ENCODE measurements at regions not wholly inside any gene's neighbourhood (a gene's known extent, or its start where the extent isn't known, plus 50 kb on each side); places are given as distances from the start of the nearest gene placed in this dataset.

- POLR2A ChIA-PET (ENCODE audit: partially characterized antibody): no interaction called here
- TF ChIP-seq CHD2 (IDR thresholded peaks at IDR 0.05; ENCODE audit: low read length) (no peak), SP1 (IDR thresholded peaks at IDR 0.05; ENCODE audit: low read depth, low read length) (no peak), GTF2F1 (IDR thresholded peaks at IDR 0.05; ENCODE audit: borderline replicate concordance, low read depth, low read length) (no peak), KDM5A (IDR thresholded peaks at IDR 0.05; ENCODE audit: low read length) (no peak)
- no peak overlapping the region for H3K14ac ChIP-seq (ENCODE audit: insufficient read length)
Observed at GRCh38 chr3:76886761-76887500, 153.0 kb upstream of the ROBO2 start.

More at GRCh38 chr3:76886761-76887500, 153.0 kb upstream of the ROBO2 start:
- WGBS, 2 experiments (ENCODE audit: extremely low coverage in 1 of 2, insufficient coverage in 1 of 2, insufficient read length in 1 of 2, insufficient replicate concordance in 2 of 2, low coverage in 1 of 2, low lambda C conversion rate in 2 of 2, missing lambda C conversion rate in 1 of 2): 85% methylated on average over 3 of the region's 3 CpGs; no CpG with 5 or more reads in 1 of the 2 experiments
- FAIRE-seq: no peak
- Histone ChIP-seq H4K5ac (ENCODE audit: insufficient read length, low read depth, low read length) (no peak overlapping the region), H3K79me1 (ENCODE audit: low read depth, low read length) (no peaks in the 10 kb centered on the region), H3K27ac (ENCODE audit: low read depth, low read length) (no peak overlapping the region), H4K20me1 (replicated peaks in 1 of 2; ENCODE audit: control insufficient read depth in 1 of 2, insufficient read depth in 2 of 2, low read length in 2 of 2) (peaks cover 0 to under 1% of the 10 kb centered on the region in 2 experiments), H3K9me3 (ENCODE audit: insufficient read depth in 2 of 2, low read depth in 1 of 2, low read length in 1 of 2) (no peaks in the 10 kb centered on the region), H2BK5ac (ENCODE audit: low read depth, low read length) (no peak overlapping the region), H3K18ac (ENCODE audit: extremely low read depth, low read length) (no peak overlapping the region), H2BK120ac (replicated peaks; ENCODE audit: low read depth, low read length) (no peak overlapping the region), H2BK15ac (ENCODE audit: low read length) (no peak overlapping the region), H3K36me3 (ENCODE audit: control insufficient read depth in 2 of 4, insufficient read depth in 4 of 4, low read length in 3 of 4) (no peaks in the 10 kb centered on the region), H4K8ac (ENCODE audit: extremely low read depth, insufficient read depth, low read length) (no peak overlapping the region), H3K27me3 (replicated peaks in 1 of 4; ENCODE audit: control insufficient read depth in 3 of 4, extremely low read depth in 1 of 4, insufficient read depth in 3 of 4, low read length in 3 of 4) (peaks cover 0 to 1% (median 0%) of the 10 kb centered on the region in 4 experiments; a peak in 1 of 7 replicates), H2BK20ac (ENCODE audit: low read length) (no peak overlapping the region), H3K4ac (replicated peaks; ENCODE audit: insufficient read length, low read depth, low read length) (no peak overlapping the region), H3K4me2 (ENCODE audit: insufficient read depth in 1 of 2, low read depth in 2 of 2, low read length in 2 of 2) (no peak overlapping the region), H4K91ac (replicated peaks; ENCODE audit: insufficient read length, low read length) (no peak overlapping the region), H2AK5ac (ENCODE audit: low read depth, low read length) (no peak overlapping the region), H3K79me2 (ENCODE audit: control insufficient read depth in 1 of 2, insufficient read depth in 2 of 2, low read length in 2 of 2) (no peaks in the 10 kb centered on the region), H2BK12ac (ENCODE audit: low read depth, low read length) (no peak overlapping the region), H2AFZ (ENCODE audit: low read length) (no peak overlapping the region), H3K4me3 (ENCODE audit: extremely low read depth in 1 of 4, insufficient read depth in 2 of 4, low read depth in 3 of 4, low read length in 4 of 4) (no peak overlapping the region), H3K4me1 (replicated peaks in 1 of 4; ENCODE audit: control insufficient read depth in 3 of 4, insufficient read depth in 4 of 4, low read length in 3 of 4) (no peaks in the 10 kb centered on the region), H3K23ac (ENCODE audit: insufficient read length) (no peak overlapping the region), H3K23me2 (ENCODE audit: low read depth, low read length) (peaks cover 2% of the 10 kb centered on the region; the same call in 1 of the 2 replicates), H3K9ac (replicated peaks in 1 of 4; ENCODE audit: extremely low read depth in 1 of 4, low read depth in 3 of 4, low read length in 3 of 4) (no peak overlapping the region), H3K56ac (replicated peaks; ENCODE audit: insufficient read length, low read depth, low read length) (no peak overlapping the region)
- CTCF ChIA-PET (ENCODE audit: partially characterized antibody): no interaction called here
- DNase-seq (ENCODE audit: low read depth in 1 of 2, low spot score in 2 of 2): no peak

Data from H1 (cell line).